Esophagus (tissue), 2 donors: ENCODE measurements at regions not wholly inside any gene's neighbourhood (a gene's known extent, or its start where the extent isn't known, plus 50 kb on each side); places are given as distances from the start of the nearest gene placed in this dataset.

Source experiments
- H3K27ac ChIP-seq, 2 donors: one replicate each; pipeline ENCODE4 v1.5.1; 2013; ENCODE audit warnings: low read depth in 2 of 2, mild to moderate bottlenecking in 2 of 2, inconsistent platforms in 1 of 2, low read length in 1 of 2, moderate library complexity in 1 of 2
- H3K27me3 ChIP-seq, 2 donors: one replicate each; pipeline ENCODE4 v1.6.1; 2013; ENCODE audit warnings: low read length in 2 of 2, control low read depth in 1 of 2, mild to moderate bottlenecking in 1 of 2; ENCODE audit not compliant: insufficient read depth in 2 of 2, control insufficient read depth in 1 of 2
- H3K36me3 ChIP-seq, 2 donors: one replicate each; pipeline ENCODE4 v1.6.1; 2013; ENCODE audit warnings: low read length in 1 of 2; ENCODE audit not compliant: control insufficient read depth in 2 of 2, insufficient read depth in 2 of 2
- H3K4me1 ChIP-seq, 2 donors: one replicate each; pipeline ENCODE4 v1.6.1; 2013; ENCODE audit warnings: low read length in 1 of 2; ENCODE audit not compliant: control insufficient read depth in 2 of 2, insufficient read depth in 2 of 2
- H3K4me3 ChIP-seq, 2 donors: one replicate each; pipeline ENCODE4 v1.5.1; 2013; ENCODE audit warnings: low read length in 2 of 2, mild to moderate bottlenecking in 2 of 2, low read depth in 1 of 2, moderate library complexity in 1 of 2
- H3K9me3 ChIP-seq, 2 donors: one replicate each; pipeline ENCODE4 v1.6.1; 2013; ENCODE audit warnings: mild to moderate bottlenecking in 2 of 2, low read depth in 1 of 2, low read length in 1 of 2, moderate library complexity in 1 of 2; ENCODE audit not compliant: control insufficient read depth in 2 of 2, insufficient read depth in 1 of 2
- WGBS, 2 donors: extraction: QIAGEN DNeasy Blood & Tissue Kit; methylation state at CpG; one replicate each; pipeline ENCODE4 v1.1.7; 2013; 5-methylcytosine and 5-hydroxymethylcytosine counted together
- donor health status: healthy with polysubstance abuse.
- donor health status: Bipolar disorder and iron deficiency.

- Histone ChIP-seq H3K36me3 (no peaks in the 10 kb centered on the region), H3K4me3 (no peak overlapping the region), H3K9me3 (no peaks in the 10 kb centered on the region), H3K27me3 (peaks cover 4 to 11% of the 10 kb centered on the region in 2 donors), H3K4me1 (peaks cover 0 to 6% of the 10 kb centered on the region in 2 donors), H3K27ac (no peak overlapping the region)
- WGBS, 2 donors, result 41 to 57% methylated on average over 5 to 6 of the region's 6 CpGs
Measured at GRCh38 chr10:101287997-101288635, 58.9 kb upstream of the LBX1 start.

- no peak overlapping the region for H3K4me3 ChIP-seq
- H3K4me1 ChIP-seq, result peaks cover 0 to 3% of the 10 kb centered on the region in 2 donors
- no peaks in the 10 kb centered on the region for H3K9me3 ChIP-seq
- H3K27ac ChIP-seq, result no peak overlapping the region
- no peaks in the 10 kb centered on the region for H3K36me3 ChIP-seq
- WGBS, 2 donors, result 83 to 85% methylated on average over 3 of the region's 3 CpGs
- peaks cover 4 to 8% of the 10 kb centered on the region in 2 donors for H3K27me3 ChIP-seq
Measured at GRCh38 chr10:101289541-101289940, 60.3 kb upstream of the LBX1 start.

GRCh38 chr10:101290431-101290830 is 61.2 kb upstream of the LBX1 start:
- Histone ChIP-seq H3K27me3 (peaks cover 4 to 8% of the 10 kb centered on the region in 2 donors), H3K36me3 (no peaks in the 10 kb centered on the region), H3K4me1 (peaks cover 0 to 2% of the 10 kb centered on the region in 2 donors), H3K4me3 (no peak overlapping the region), H3K27ac (no peak overlapping the region), H3K9me3 (no peaks in the 10 kb centered on the region)
- 62 to 69% methylated on average over 10 of the region's 10 CpGs for WGBS, 2 donors

- Histone ChIP-seq H3K4me1 (peaks cover 0 to 2% of the 10 kb centered on the region in 2 donors), H3K4me3 (no peak overlapping the region), H3K27ac (no peak overlapping the region), H3K36me3 (no peaks in the 10 kb centered on the region), H3K9me3 (no peaks in the 10 kb centered on the region), H3K27me3 (peaks cover 4 to 8% of the 10 kb centered on the region in 2 donors)
- 36 to 47% methylated on average over 8 of the region's 8 CpGs for WGBS, 2 donors
Measured at GRCh38 chr10:101290881-101291280, 61.6 kb upstream of the LBX1 start.

GRCh38 chr10:101291331-101292193 is 62.3 kb upstream of the LBX1 start:
- Histone ChIP-seq H3K27ac (no peak overlapping the region), H3K4me3 (peak overlapping the region; percentile 6 to 47), H3K27me3 (peaks cover 4 to 8% of the 10 kb centered on the region in 2 donors)

GRCh38 chr10:101292194-101293006 is 61.6 kb upstream of the BTRC start:
- 0 to 1% methylated on average over 61 to 65 of the region's 65 CpGs for WGBS, 2 donors
- no peaks in the 10 kb centered on the region for H3K36me3 ChIP-seq
- H3K4me3 ChIP-seq, result peak overlapping the region; percentile 1 to 47
- peaks cover 0 to 2% of the 10 kb centered on the region in 2 donors for H3K4me1 ChIP-seq
- H3K27ac ChIP-seq, result no peak overlapping the region
- peaks cover 4 to 8% of the 10 kb centered on the region in 2 donors for H3K27me3 ChIP-seq
- no peaks in the 10 kb centered on the region for H3K9me3 ChIP-seq

More at GRCh38 chr10:101291331-101292193, 62.3 kb upstream of the LBX1 start:
- Histone ChIP-seq H3K9me3 (no peaks in the 10 kb centered on the region), H3K4me1 (peaks cover 0 to 2% of the 10 kb centered on the region in 2 donors), H3K36me3 (no peaks in the 10 kb centered on the region)
- WGBS, 2 donors, result 3 to 5% methylated on average over 61 to 69 of the region's 69 CpGs

GRCh38 chr10:101293007-101293723 is 60.8 kb upstream of the BTRC start:
- WGBS, 2 donors, result 45 to 51% methylated on average over 17 of the region's 17 CpGs
- peaks cover 4 to 8% of the 10 kb centered on the region in 2 donors for H3K27me3 ChIP-seq
- no peak overlapping the region for H3K4me3 ChIP-seq
- peaks cover 0 to 2% of the 10 kb centered on the region in 2 donors for H3K4me1 ChIP-seq
- H3K36me3 ChIP-seq, result no peaks in the 10 kb centered on the region
- no peak overlapping the region for H3K27ac ChIP-seq
- H3K9me3 ChIP-seq, result no peaks in the 10 kb centered on the region

- WGBS, 2 donors, result 89 to 94% methylated on average over 3 of the region's 3 CpGs
- Histone ChIP-seq H3K4me1 (peaks cover 0 to 2% of the 10 kb centered on the region in 2 donors), H3K4me3 (no peak overlapping the region), H3K36me3 (no peaks in the 10 kb centered on the region), H3K27me3 (peaks cover 4 to 8% of the 10 kb centered on the region in 2 donors), H3K27ac (no peak overlapping the region), H3K9me3 (no peaks in the 10 kb centered on the region)
Measured at GRCh38 chr10:101294109-101294508, 59.9 kb upstream of the BTRC start.

- H3K9me3 ChIP-seq, result no peaks in the 10 kb centered on the region
- H3K27ac ChIP-seq, result no peak overlapping the region
- peaks cover 4 to 7% of the 10 kb centered on the region in 2 donors for H3K27me3 ChIP-seq
- H3K4me1 ChIP-seq, result peaks cover 0 to 2% of the 10 kb centered on the region in 2 donors
- WGBS, 2 donors, result 84 to 88% methylated on average over 4 of the region's 4 CpGs
- H3K36me3 ChIP-seq, result no peaks in the 10 kb centered on the region
- no peak overlapping the region for H3K4me3 ChIP-seq
Measured at GRCh38 chr10:101295261-101295660, 58.7 kb upstream of the BTRC start.
